Stimulated activated CD8-positive, alpha-beta memory T cell treated with anti-CD3 and anti-CD28 coated beads, Interleukin-4, amount 100 ng/mL, for 1 hour (primary cell): ENCODE measurements at regions not wholly inside any gene's neighbourhood (a gene's known extent, or its start where the extent isn't known, plus 50 kb on each side); places are given as distances from the start of the nearest gene placed in this dataset.
"Not testable (repeated sequence)": the region's sequence is repeated elsewhere in the genome, so short reads cannot be mapped to it uniquely, and the experiment has no call there.

ENCODE experiments used
- DNase-seq, 2 donors: peaks; one replicate each; pipeline ENCODE4 v3.0.0-alpha.2; 2020; ENCODE audit warnings: low read depth in 2 of 2, low spot score in 1 of 2

DNA sequence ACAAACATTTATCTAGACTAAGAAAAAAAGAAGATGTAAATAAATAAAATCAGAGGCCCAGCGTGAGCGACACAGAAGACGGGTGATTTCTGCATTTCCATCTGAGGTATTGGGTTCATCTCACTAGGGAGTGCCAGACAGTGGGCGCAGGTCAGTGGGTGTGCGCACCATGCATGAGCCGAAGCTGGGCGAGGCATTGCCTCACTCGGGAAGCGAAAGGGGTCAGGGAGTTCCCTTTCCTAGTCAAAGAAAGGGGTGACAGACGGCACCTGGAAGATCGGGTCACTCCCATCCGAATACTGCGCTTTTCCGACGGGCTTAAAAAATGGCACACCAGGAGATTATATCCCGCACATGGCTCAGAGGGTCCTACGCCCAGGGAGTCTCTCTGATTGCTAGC is 79.5 kb upstream of the ABCD2 start:
- DNase-seq = not testable (repeated sequence)

DNA sequence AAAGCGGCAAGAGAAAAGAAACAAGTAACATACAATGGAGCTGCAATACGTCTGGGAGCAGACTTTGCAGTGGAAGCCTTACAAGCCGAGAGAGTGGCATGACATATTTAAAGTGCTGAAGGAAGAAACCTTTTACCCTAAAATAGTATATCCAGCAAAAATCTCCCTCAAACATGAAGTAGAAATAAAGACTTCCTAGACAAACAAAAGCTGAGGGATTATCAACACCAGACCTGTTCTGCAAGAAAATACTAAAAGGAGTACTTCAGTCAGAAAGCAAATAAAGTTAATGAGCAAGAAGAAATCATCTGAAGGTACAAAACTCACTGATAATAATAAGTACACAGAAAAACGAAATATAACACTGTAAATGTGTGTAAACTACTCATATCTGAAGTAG is 77.5 kb upstream of the ABCD2 start:
- no peak for DNase-seq

DNA sequence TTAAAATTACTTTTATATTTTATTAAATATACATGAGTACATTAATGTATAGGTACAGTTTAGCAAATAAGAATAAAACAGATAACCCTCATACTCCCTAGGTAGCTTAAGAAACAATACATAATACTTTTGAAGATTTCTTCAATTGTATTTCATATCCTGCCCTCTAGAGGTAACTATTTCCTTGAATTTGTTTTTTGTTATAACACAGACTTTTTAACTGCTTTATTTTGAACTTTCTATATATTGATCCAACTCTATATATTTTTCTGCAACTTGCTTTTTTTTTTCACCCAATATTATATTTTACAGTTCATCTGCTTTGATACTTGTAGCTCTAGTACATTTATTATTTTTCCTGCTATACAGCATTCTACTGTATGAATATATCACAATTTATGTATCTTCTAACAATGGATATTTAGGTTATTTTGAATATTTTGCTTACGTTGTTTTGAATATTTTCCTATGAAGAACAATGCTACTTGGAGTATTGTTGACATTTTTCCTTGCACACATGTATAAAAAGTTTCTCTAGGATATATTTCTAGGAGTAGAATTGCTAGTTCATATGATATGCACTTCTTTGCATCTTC is 72.8 kb upstream of the ABCD2 start:
- no peak for DNase-seq

DNA sequence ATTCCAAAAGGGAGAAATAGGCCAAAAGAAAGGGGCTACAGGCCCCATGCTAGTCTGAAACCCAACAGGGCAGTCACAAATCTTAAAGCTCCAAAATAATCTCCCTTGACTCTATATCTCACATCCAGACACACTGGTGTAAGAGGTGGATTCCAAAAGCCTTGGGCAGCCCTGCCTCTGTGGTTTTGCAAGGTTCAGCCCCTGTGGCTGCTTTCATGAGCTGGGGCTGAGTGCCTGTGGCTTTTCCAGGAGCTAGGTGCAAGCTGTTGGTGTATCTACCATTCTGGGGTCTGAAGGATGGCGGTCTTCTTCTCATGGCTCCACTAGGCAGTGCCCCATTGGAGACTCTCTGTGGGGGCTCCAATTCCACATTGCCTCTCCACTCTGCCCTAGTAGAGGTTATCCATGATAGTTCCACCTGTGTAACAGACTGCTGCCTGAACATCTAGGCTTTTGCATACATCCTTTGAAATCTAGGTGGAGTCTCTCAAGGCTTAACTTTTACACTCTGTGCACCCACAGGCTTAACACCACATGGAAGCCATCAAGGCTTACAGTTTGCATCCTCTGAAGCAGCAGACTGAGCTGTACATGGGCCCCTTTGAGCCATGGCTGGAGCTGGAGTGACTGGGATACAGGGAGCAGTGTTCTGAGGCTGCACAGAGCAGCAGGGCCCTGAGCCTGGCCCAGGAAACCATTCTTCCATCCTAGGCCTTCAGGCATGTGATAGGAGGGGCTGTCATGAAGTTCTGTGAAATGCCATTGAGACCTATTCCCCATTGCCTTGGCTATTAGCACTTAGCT is 66.5 kb upstream of the ABCD2 start:
- no peak for DNase-seq

DNA sequence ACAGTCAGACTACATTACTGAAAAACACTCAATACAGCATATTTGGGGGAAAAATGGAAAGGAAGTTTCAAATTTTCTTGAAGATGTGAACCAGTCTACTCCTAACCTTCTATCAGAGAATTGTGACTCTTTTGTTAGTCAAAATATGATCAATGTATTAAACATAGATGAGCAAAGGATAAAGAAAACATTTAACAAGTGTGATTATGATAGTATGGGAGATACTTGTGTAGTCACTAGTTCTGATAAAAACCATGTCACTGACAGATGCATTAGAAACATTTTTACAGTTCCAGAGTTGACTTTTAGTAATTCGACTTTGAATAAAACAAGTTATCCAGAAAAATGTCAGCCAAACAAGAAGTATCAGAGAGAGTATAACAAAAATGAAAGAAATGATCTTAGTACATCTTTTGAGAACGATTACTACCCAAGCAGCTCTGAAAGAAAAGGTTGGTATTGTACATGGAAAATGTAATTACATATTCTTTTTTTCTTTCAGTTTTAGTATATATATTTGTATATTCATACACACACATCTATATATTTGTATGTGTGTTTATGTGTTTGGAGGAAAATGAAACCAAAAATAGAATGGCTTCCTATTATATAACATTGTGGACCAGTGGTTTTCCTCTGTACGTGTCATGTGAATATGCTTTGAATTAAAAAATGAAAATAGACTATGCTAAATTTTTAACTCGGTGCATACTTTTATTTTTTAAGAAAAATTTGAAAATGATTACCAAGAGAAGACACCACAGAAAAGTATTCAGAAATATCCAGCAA is 63.3 kb upstream of the ABCD2 start:
- no peak for DNase-seq

DNA sequence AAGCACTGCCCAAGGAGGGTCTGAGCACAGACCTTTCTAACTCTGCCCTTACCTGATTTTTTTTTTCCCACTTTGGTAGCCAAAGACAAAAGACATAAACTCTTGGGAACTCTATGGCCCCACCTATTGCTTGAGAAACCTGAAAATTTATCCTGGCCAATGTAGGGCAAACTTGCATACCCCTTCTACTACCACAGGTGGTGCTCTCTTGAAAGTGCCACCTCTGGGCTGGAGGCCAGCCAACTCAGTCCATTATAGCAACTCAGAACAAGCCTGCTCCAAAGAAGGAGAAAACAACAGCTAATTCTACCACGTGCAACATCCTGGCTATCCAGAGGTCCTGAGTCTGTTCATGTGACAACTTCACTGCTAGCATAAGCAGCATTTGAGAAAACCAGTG is 55.7 kb upstream of the ABCD2 start:
- no peak for DNase-seq

DNA sequence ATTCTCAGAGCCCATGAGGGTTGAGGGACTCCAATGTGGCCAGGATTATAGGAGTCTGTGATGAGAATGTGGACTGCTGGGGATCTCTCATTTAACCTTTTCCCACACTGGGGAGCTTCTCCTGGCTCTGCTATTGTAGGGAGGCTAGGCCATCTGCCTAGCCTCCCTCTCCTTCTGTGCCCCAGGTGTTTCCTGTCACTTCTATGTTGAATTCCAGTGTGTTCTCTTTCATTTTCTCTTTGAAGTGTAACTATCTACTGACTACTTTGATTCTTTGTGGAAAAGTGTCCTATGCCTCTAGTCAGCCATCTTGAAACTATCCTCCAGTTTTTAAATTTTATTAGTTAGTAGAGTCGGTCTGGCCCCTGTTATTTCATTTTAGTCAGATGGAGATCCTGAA is 53.4 kb upstream of the ABCD2 start:
- no peak for DNase-seq

DNA sequence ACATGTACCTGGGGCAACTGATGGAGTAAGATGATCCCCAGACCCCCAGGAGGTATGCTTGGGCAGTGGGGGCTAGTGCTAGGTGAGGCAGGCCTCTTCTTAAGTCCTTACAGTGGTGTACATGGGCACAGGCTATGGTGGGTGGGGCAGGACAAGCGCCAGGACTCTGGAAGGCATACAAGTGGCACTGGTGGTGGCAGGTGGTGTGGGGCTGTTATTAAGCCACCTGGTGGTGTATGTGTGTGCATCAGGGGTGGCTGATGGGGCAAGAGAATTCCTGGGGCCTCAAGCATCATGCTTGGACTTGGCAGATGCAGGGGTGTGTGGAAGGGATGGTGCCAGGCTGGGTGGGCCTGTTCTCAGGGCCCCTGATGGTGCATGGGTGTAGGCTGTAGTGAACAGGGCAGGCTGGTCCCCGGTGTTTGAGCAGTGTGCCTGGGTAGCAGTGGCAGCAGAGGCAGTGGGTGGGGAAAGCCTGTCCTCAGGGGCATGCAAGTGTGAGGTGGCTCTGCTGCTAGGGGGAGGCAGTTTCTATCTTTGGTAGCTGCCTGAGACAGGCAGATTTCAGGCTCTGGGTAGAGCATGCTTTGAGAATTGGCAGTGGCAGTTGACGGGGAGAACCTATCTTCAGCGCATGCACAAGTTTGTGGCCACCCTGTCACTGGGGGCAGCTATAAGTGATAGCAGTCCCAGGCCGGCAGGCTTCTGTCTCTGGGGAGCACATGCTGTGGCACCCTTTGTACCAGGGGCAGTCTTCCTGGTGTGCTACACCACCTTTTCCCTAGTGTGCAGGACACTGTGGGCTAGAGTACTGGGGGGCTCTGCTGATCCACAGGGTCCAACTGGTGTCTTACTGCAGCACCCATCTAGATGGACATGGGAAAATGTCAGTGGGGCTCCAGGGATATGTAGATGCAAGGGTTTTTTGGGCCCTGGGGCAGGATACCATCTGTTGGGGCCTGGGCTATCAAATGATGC is 52.6 kb upstream of the ABCD2 start:
- no peak for DNase-seq

DNA sequence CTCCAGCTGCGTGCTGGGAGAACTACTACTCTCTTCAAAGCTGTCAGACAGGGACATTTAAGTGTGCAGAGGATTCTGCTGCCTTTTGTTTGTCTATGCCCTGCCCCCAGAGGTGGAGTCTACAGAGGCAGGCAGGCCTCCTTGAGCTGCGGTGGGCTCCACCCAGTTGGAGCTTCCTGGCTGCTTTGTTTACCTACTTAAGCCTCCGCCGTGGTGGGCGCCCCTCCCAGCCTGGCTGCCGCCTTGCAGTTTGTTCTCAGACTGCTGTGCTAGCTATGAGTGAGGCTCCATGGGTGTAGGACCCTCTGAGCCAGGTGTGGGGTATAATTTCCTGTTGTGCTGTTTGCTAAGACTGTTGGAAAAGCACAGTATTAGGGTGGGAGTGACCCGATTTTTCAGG is 49.9 kb upstream of the ABCD2 start:
- peak in 1 of 2 donors; percentile 3 for DNase-seq
